DMS53 (cell line): ENCODE measurements at regions not wholly inside any gene's neighbourhood (a gene's known extent, or its start where the extent isn't known, plus 50 kb on each side); places are given as distances from the start of the nearest gene placed in this dataset.

ENCODE experiments used
- DNase-seq: peaks from one replicate; lab custom pipeline; 2025; lab: John Stamatoyannopoulos, UW

GRCh38 chr18:34075963-34076860 lies 148.5 kb downstream of the NOL4 start:
- no peak for DNase-seq

- DNase-seq = no peak
These were observed 163.5 kb downstream of the NOL4 start for GRCh38 chr18:34061226-34061625.

GRCh38 chr18:34055227-34055626 lies 169.5 kb downstream of the NOL4 start:
- no peak for DNase-seq

GRCh38 chr18:34050661-34051060 lies 174.1 kb downstream of the NOL4 start:
- no peak for DNase-seq

- no peak for DNase-seq
These were observed 175.2 kb downstream of the NOL4 start for GRCh38 chr18:34049511-34049910.

GRCh38 chr18:34048423-34048822 lies 176.3 kb downstream of the NOL4 start:
- peak; percentile 13 for DNase-seq

GRCh38 chr18:34042423-34043146 lies 182.1 kb downstream of the NOL4 start:
- no peak for DNase-seq

GRCh38 chr18:34039611-34040010 lies 185.1 kb downstream of the NOL4 start:
- DNase-seq = no peak

GRCh38 chr18:34039201-34039600 lies 185.5 kb downstream of the NOL4 start:
- DNase-seq = peak; percentile 41

GRCh38 chr18:34038086-34038485 lies 186.6 kb downstream of the NOL4 start:
- no peak for DNase-seq

GRCh38 chr18:34033968-34034367 lies 190.7 kb downstream of the NOL4 start:
- DNase-seq = no peak

GRCh38 chr18:34031810-34032209 lies 192.9 kb downstream of the NOL4 start:
- peak; percentile 13 for DNase-seq

GRCh38 chr18:34028324-34028723 lies 196.4 kb downstream of the NOL4 start:
- no peak for DNase-seq

- DNase-seq = no peak
These were observed 199.4 kb downstream of the NOL4 start for GRCh38 chr18:34025191-34025801.

- DNase-seq = peak; percentile 37
These were observed 201.2 kb downstream of the NOL4 start for GRCh38 chr18:34023471-34023870.

GRCh38 chr18:34018336-34018735 lies 206.4 kb downstream of the NOL4 start:
- DNase-seq = no peak

GRCh38 chr18:34003687-34004086 lies 221.0 kb downstream of the NOL4 start:
- DNase-seq = no peak

GRCh38 chr18:34002130-34002529 lies 222.6 kb downstream of the NOL4 start:
- no peak for DNase-seq

GRCh38 chr18:34001376-34001775 lies 223.3 kb downstream of the NOL4 start:
- DNase-seq = no peak

GRCh38 chr18:33987206-33987605 lies 237.5 kb downstream of the NOL4 start:
- no peak for DNase-seq

- DNase-seq = no peak
These were observed 241.6 kb downstream of the NOL4 start for GRCh38 chr18:33983126-33983525.

GRCh38 chr18:33960417-33960816 lies 264.3 kb downstream of the NOL4 start:
- peak; percentile 71 for DNase-seq

- peak; percentile 50 for DNase-seq
These were observed 265.1 kb downstream of the NOL4 start for GRCh38 chr18:33959609-33960008.
